Mucosa of rectum (tissue), 2 donors: ENCODE measurements at regions not wholly inside any gene's neighbourhood (a gene's known extent, or its start where the extent isn't known, plus 50 kb on each side); places are given as distances from the start of the nearest gene placed in this dataset.

Experiments used
- H3K27ac ChIP-seq, 2 donors: one replicate each; pipeline ENCODE4 v1.7.0; 2013; ENCODE audit warnings: inconsistent platforms in 2 of 2, low read depth in 2 of 2, low read length in 2 of 2
- H3K27me3 ChIP-seq, 2 donors: one replicate each; pipeline ENCODE4 v1.7.0; 2013; ENCODE audit warnings: low read length in 2 of 2; ENCODE audit not compliant: control insufficient read depth in 2 of 2, insufficient read depth in 2 of 2
- H3K36me3 ChIP-seq, 2 donors: one replicate each; pipeline ENCODE4 v1.7.0; 2013; ENCODE audit warnings: low read length in 2 of 2; ENCODE audit not compliant: control insufficient read depth in 2 of 2, insufficient read depth in 2 of 2
- H3K4me1 ChIP-seq, 2 donors: one replicate each; pipeline ENCODE4 v1.7.0; 2013; ENCODE audit warnings: low read length in 2 of 2, mild to moderate bottlenecking in 1 of 2; ENCODE audit not compliant: control insufficient read depth in 2 of 2, insufficient read depth in 2 of 2
- H3K4me3 ChIP-seq, 2 donors: one replicate each; pipeline ENCODE4 v1.7.0; 2013; ENCODE audit warnings: low read length in 2 of 2
- H3K9ac ChIP-seq, 2 donors: one replicate each; pipeline ENCODE4 v1.7.0; 2013; ENCODE audit warnings: low read length in 2 of 2, low read depth in 1 of 2, mild to moderate bottlenecking in 1 of 2
- H3K9me3 ChIP-seq, 2 donors: one replicate each; pipeline ENCODE4 v1.7.0; 2013; ENCODE audit warnings: low read length in 2 of 2; ENCODE audit not compliant: control insufficient read depth in 2 of 2
- donor health status: healthy.
- donor health status: Normal muscosa, but diverticular disease.

- Histone ChIP-seq H3K4me1 (no peaks in the 10 kb centered on the region), H3K27me3 (no peaks in the 10 kb centered on the region)
Observed at GRCh38 chr9:80968611-80969010, 720.7 kb downstream of the TLE1 start.

GRCh38 chr9:80964914-80965313 is 724.4 kb downstream of the TLE1 start:
- no peaks in the 10 kb centered on the region for H3K36me3 ChIP-seq
- H3K4me1 ChIP-seq, result no peaks in the 10 kb centered on the region
- no peak overlapping the region for H3K4me3 ChIP-seq
- H3K9me3 ChIP-seq, result no peaks in the 10 kb centered on the region
- no peak overlapping the region for H3K27ac ChIP-seq
- no peaks in the 10 kb centered on the region for H3K27me3 ChIP-seq
- no peak overlapping the region for H3K9ac ChIP-seq

More at GRCh38 chr9:80968611-80969010, 720.7 kb downstream of the TLE1 start:
- Histone ChIP-seq H3K9me3 (no peaks in the 10 kb centered on the region), H3K36me3 (no peaks in the 10 kb centered on the region), H3K27ac (no peak overlapping the region), H3K9ac (no peak overlapping the region), H3K4me3 (no peak overlapping the region)

- no peak overlapping the region for H3K9ac ChIP-seq
- H3K27ac ChIP-seq, result no peak overlapping the region
- no peaks in the 10 kb centered on the region for H3K9me3 ChIP-seq
- no peaks in the 10 kb centered on the region for H3K36me3 ChIP-seq
- H3K27me3 ChIP-seq, result no peaks in the 10 kb centered on the region
- no peaks in the 10 kb centered on the region for H3K4me1 ChIP-seq
- no peak overlapping the region for H3K4me3 ChIP-seq
Observed at GRCh38 chr9:80964374-80964773, 725.0 kb downstream of the TLE1 start.

- no peaks in the 10 kb centered on the region for H3K9me3 ChIP-seq
- no peaks in the 10 kb centered on the region for H3K36me3 ChIP-seq
- H3K9ac ChIP-seq, result no peak overlapping the region
- H3K4me3 ChIP-seq, result no peak overlapping the region
- H3K4me1 ChIP-seq, result no peaks in the 10 kb centered on the region
- no peaks in the 10 kb centered on the region for H3K27me3 ChIP-seq
- no peak overlapping the region for H3K27ac ChIP-seq
Observed at GRCh38 chr9:80957801-80958200, 731.5 kb downstream of the TLE1 start.

- Histone ChIP-seq H3K27ac (no peak overlapping the region), H3K36me3 (no peaks in the 10 kb centered on the region), H3K9ac (no peak overlapping the region), H3K4me3 (no peak overlapping the region), H3K4me1 (no peaks in the 10 kb centered on the region), H3K9me3 (no peaks in the 10 kb centered on the region), H3K27me3 (no peaks in the 10 kb centered on the region)
Observed at GRCh38 chr9:80954521-80954920, 734.8 kb downstream of the TLE1 start.

GRCh38 chr9:80952363-80952922 is 736.9 kb downstream of the TLE1 start:
- Histone ChIP-seq H3K27ac (no peak overlapping the region), H3K9me3 (no peaks in the 10 kb centered on the region), H3K27me3 (no peaks in the 10 kb centered on the region), H3K9ac (no peak overlapping the region), H3K36me3 (no peaks in the 10 kb centered on the region), H3K4me1 (no peaks in the 10 kb centered on the region), H3K4me3 (no peak overlapping the region)

- H3K27ac ChIP-seq, result no peak overlapping the region
- H3K4me3 ChIP-seq, result no peak overlapping the region
- no peaks in the 10 kb centered on the region for H3K9me3 ChIP-seq
Observed at GRCh38 chr9:80951675-80952074, 737.7 kb downstream of the TLE1 start.

GRCh38 chr9:80948876-80949275 is 740.5 kb downstream of the TLE1 start:
- no peaks in the 10 kb centered on the region for H3K36me3 ChIP-seq
- no peak overlapping the region for H3K9ac ChIP-seq
- H3K27ac ChIP-seq, result no peak overlapping the region
- no peaks in the 10 kb centered on the region for H3K4me1 ChIP-seq
- no peaks in the 10 kb centered on the region for H3K27me3 ChIP-seq
- no peaks in the 10 kb centered on the region for H3K9me3 ChIP-seq
- no peak overlapping the region for H3K4me3 ChIP-seq

More at GRCh38 chr9:80951675-80952074, 737.7 kb downstream of the TLE1 start:
- Histone ChIP-seq H3K9ac (no peak overlapping the region), H3K4me1 (no peaks in the 10 kb centered on the region), H3K27me3 (no peaks in the 10 kb centered on the region), H3K36me3 (no peaks in the 10 kb centered on the region)

GRCh38 chr9:80948066-80948465 is 741.3 kb downstream of the TLE1 start:
- Histone ChIP-seq H3K9ac (no peak overlapping the region), H3K36me3 (no peaks in the 10 kb centered on the region), H3K9me3 (no peaks in the 10 kb centered on the region), H3K4me3 (no peak overlapping the region), H3K27me3 (no peaks in the 10 kb centered on the region), H3K27ac (no peak overlapping the region), H3K4me1 (no peaks in the 10 kb centered on the region)

GRCh38 chr9:80946496-80947170 is 742.7 kb downstream of the TLE1 start:
- Histone ChIP-seq H3K27ac (no peak overlapping the region), H3K27me3 (no peaks in the 10 kb centered on the region), H3K9me3 (no peaks in the 10 kb centered on the region), H3K4me3 (no peak overlapping the region), H3K36me3 (no peaks in the 10 kb centered on the region), H3K9ac (no peak overlapping the region), H3K4me1 (no peaks in the 10 kb centered on the region)
